OCI-LY3 (cell line): ENCODE measurements at regions not wholly inside any gene's neighbourhood (a gene's known extent, or its start where the extent isn't known, plus 50 kb on each side); places are given as distances from the start of the nearest gene placed in this dataset.

Experiments
- CTCF ChIP-seq: fragments of 200-600, 300-600 bp; sonication (generic); IDR thresholded peaks from 2 replicates; pipeline ENCODE4 v1.5.1; 2014; ENCODE audit warnings: antibody characterized with exemption, low read length, low read depth
- EZH2phosphoT487 ChIP-seq: fragments of 200-600 bp; shearing (Covaris generic); IDR thresholded peaks from 2 replicates; pipeline ENCODE4 v1.6.1; 2018; ENCODE audit warnings: antibody characterized with exemption, mixed run types, low read depth

GRCh38 chr2:83015900-83016299, 1443.2 kb downstream of the SUCLG1 start:
- no peak for TF ChIP-seq CTCF
- no peak for TF ChIP-seq EZH2phosphoT487
